ENCODE measurements at regions not wholly inside any gene's neighbourhood (a gene's known extent, or its start where the extent isn't known, plus 50 kb on each side); places are given as distances from the start of the nearest gene placed in this dataset.

- no peak for DNase-seq (ENCODE audit: low read depth)
Measured at GRCh38 chr7:4552985-4553384, 129.1 kb upstream of the FOXK1 start.

GRCh38 chr7:4556868-4557793, 125.0 kb upstream of the FOXK1 start:
- no peak for DNase-seq (ENCODE audit: low read depth)
- no peak overlapping the region for H3K4me3 ChIP-seq (ENCODE audit: low read length)
- no peak for TF ChIP-seq CTCF (conservative IDR thresholded peaks at IDR 0.05; ENCODE audit: low read length)

More at GRCh38 chr7:4552985-4553384, 129.1 kb upstream of the FOXK1 start:
- no peak for TF ChIP-seq CTCF (conservative IDR thresholded peaks at IDR 0.05; ENCODE audit: low read length)
- no peak overlapping the region for H3K4me3 ChIP-seq (ENCODE audit: low read length)

- no peak overlapping the region for H3K4me3 ChIP-seq (ENCODE audit: low read length)
- no peak for DNase-seq (ENCODE audit: low read depth)
- no peak for TF ChIP-seq CTCF (conservative IDR thresholded peaks at IDR 0.05; ENCODE audit: low read length)
Measured at GRCh38 chr7:4561795-4562194, 120.3 kb upstream of the FOXK1 start.

GRCh38 chr7:4566714-4567113, 115.4 kb upstream of the FOXK1 start:
- DNase-seq (ENCODE audit: low read depth) = no peak
- TF ChIP-seq CTCF (conservative IDR thresholded peaks at IDR 0.05; ENCODE audit: low read length) = no peak
- H3K4me3 ChIP-seq (ENCODE audit: low read length) = no peak overlapping the region

- H3K4me3 ChIP-seq (ENCODE audit: low read length) = no peak overlapping the region
- no peak for TF ChIP-seq CTCF (conservative IDR thresholded peaks at IDR 0.05; ENCODE audit: low read length)
- no peak for DNase-seq (ENCODE audit: low read depth)
Measured at GRCh38 chr7:4574851-4575250, 107.2 kb upstream of the FOXK1 start.

- TF ChIP-seq CTCF (conservative IDR thresholded peaks at IDR 0.05; ENCODE audit: low read length) = no peak
- DNase-seq (ENCODE audit: low read depth) = no peak
Measured at GRCh38 chr7:4575254-4575653, 106.8 kb upstream of the FOXK1 start.

More at GRCh38 chr7:4575254-4575653, 106.8 kb upstream of the FOXK1 start:
- no peak overlapping the region for H3K4me3 ChIP-seq (ENCODE audit: low read length)
